D721Med (cell line): ENCODE measurements at regions not wholly inside any gene's neighbourhood (a gene's known extent, or its start where the extent isn't known, plus 50 kb on each side); places are given as distances from the start of the nearest gene placed in this dataset.

Experiments
- DNase-seq: peaks from one replicate; pipeline ENCODE4 v3.0.0; 2011; ENCODE audit warnings: low spot score; ENCODE audit not compliant: insufficient read length
- FAIRE-seq: peaks from 2 replicates; lab custom pipeline; 2011; peaks lifted over from hg19 to GRCh38; lab: Jason Lieb, UNC
- CTCF ChIP-seq: IDR thresholded peaks from 2 replicates; pipeline ENCODE4 v1.5.1; 2012; ENCODE audit warnings: mild to moderate bottlenecking, control low read depth; ENCODE audit not compliant: insufficient read depth; ENCODE audit errors: missing control alignments

GRCh38 chr11:98944461-98944860, 76.3 kb upstream of the CNTN5 start:
- no peak for TF ChIP-seq CTCF
- FAIRE-seq = no peak
- no peak for DNase-seq

DNA sequence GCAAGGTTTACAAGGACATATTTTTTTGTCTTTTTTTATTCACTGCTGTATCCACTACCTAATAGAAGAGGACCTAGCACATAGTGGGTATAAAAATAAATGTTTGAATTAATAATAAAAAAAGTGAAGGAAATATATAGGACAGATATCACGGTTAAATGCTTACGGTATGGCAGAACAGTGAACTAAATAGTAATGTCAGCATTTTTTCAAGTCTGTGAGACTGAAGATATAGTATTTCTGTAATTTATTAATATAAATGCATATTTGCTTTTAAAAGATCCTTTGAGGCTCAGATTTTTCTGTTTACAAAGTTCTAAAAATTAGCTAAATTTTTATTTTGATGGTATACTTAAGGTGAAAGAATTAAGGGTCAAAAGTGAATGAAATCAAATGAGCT, 68.6 kb upstream of the CNTN5 start:
- TF ChIP-seq CTCF = no peak
- DNase-seq (no peak), FAIRE-seq (no peak)

DNA sequence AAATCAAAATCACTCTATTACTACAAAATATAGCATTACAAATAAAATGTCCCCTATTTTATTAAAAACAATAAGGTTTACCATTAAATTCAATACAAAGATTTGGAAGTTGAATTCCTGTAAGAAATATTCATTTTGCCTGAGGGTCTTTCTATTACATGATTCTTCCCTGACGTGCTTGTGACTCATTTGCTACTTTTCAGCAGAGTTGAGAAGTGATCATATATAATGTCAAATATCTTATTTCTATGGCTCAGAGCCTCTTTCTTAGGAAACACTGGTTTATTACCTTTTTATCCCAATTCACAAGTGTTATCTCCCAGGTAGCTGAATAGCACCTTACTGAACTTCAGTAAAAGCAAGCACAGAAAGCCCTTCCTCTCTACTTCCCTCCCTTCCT, 65.2 kb upstream of the CNTN5 start:
- FAIRE-seq = no peak
- TF ChIP-seq CTCF = no peak
- no peak for DNase-seq

- no peak for TF ChIP-seq CTCF
- no peak for DNase-seq
- FAIRE-seq = no peak
Measured at GRCh38 chr11:98964146-98964545, 56.6 kb upstream of the CNTN5 start.

- TF ChIP-seq CTCF = no peak
- no peak for DNase-seq
- FAIRE-seq = no peak
Measured at GRCh38 chr11:98965358-98965757, 55.4 kb upstream of the CNTN5 start.

DNA sequence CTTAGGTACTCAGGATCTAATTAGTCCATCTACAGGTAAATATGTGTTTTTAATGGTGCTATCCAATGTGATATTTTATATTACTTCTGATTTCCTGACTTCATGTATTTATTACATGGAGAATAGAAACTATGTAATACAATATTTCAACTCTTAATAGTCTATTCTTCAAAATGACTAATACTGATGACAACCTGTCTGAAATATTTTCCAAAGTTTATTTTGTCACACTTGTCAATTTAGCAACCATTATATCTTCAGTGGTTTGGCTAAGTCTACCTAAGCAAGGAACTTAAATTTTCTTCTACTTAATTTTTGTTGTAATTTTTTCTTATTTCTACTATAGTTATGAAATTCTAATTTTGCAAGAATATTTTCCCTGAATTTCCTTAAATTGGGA, 55.0 kb upstream of the CNTN5 start:
- no peak for FAIRE-seq
- no peak for TF ChIP-seq CTCF
- DNase-seq = no peak

GRCh38 chr11:98967005-98967404, 53.7 kb upstream of the CNTN5 start:
- FAIRE-seq (peak; percentile 25), DNase-seq (no peak)
- TF ChIP-seq CTCF = no peak
